ENCODE measurements at regions not wholly inside any gene's neighbourhood (a gene's known extent, or its start where the extent isn't known, plus 50 kb on each side); places are given as distances from the start of the nearest gene placed in this dataset.

- H4K20me1 ChIP-seq (ENCODE audit: insufficient read depth, low read length), result no peaks in the 10 kb centered on the region
- no peak overlapping the region for H2AFZ ChIP-seq (ENCODE audit: low read length)
- H3K27me3 ChIP-seq (ENCODE audit: insufficient read depth, low read length), result no peaks in the 10 kb centered on the region
- no peaks in the 10 kb centered on the region for H3K79me2 ChIP-seq (ENCODE audit: insufficient read depth, low read length)
- H3F3A ChIP-seq (ENCODE audit: insufficient read depth, low read length), result no peaks in the 10 kb centered on the region
- no peaks in the 10 kb centered on the region for H3K9me3 ChIP-seq (ENCODE audit: low read length)
- no peak overlapping the region for H3K4me3 ChIP-seq (ENCODE audit: low read depth, low read length, poor library complexity, severe bottlenecking)
- H3K9ac ChIP-seq (ENCODE audit: low read length), result no peak overlapping the region
- no peaks in the 10 kb centered on the region for H3K36me3 ChIP-seq (ENCODE audit: insufficient read depth, low read length)
- no peak overlapping the region for H3K4me2 ChIP-seq (ENCODE audit: low read length)
- no peak for TF ChIP-seq EZH2 (IDR thresholded peaks at IDR 0.05; ENCODE audit: borderline replicate concordance, low read length)
- TF ChIP-seq CTCF (IDR thresholded peaks at IDR 0.05; ENCODE audit: low read length), result no peak
- no peaks in the 10 kb centered on the region for H3K9me2 ChIP-seq (ENCODE audit: low read depth, low read length)
- H3K27ac ChIP-seq (ENCODE audit: low read depth, low read length, poor library complexity, severe bottlenecking), result no peak overlapping the region
- H3K4me1 ChIP-seq (ENCODE audit: insufficient read depth, low read length, severe bottlenecking), result no peaks in the 10 kb centered on the region
Measured at GRCh38 chr11:106581399-106581798, 436.9 kb downstream of the GUCY1A2 start.

GRCh38 chr11:106585061-106585460 lies 433.2 kb downstream of the GUCY1A2 start:
- Histone ChIP-seq H3K9me2 (ENCODE audit: low read depth, low read length) (no peaks in the 10 kb centered on the region), H3K4me3 (ENCODE audit: low read depth, low read length, poor library complexity, severe bottlenecking) (no peak overlapping the region), H3K9me3 (ENCODE audit: low read length) (no peaks in the 10 kb centered on the region), H3F3A (ENCODE audit: insufficient read depth, low read length) (no peaks in the 10 kb centered on the region), H3K4me2 (ENCODE audit: low read length) (no peak overlapping the region), H3K36me3 (ENCODE audit: insufficient read depth, low read length) (no peaks in the 10 kb centered on the region), H4K20me1 (ENCODE audit: insufficient read depth, low read length) (no peaks in the 10 kb centered on the region), H3K27me3 (ENCODE audit: insufficient read depth, low read length) (no peaks in the 10 kb centered on the region), H3K27ac (ENCODE audit: low read depth, low read length, poor library complexity, severe bottlenecking) (no peak overlapping the region), H3K4me1 (ENCODE audit: insufficient read depth, low read length, severe bottlenecking) (no peaks in the 10 kb centered on the region), H3K79me2 (ENCODE audit: insufficient read depth, low read length) (no peaks in the 10 kb centered on the region), H3K9ac (ENCODE audit: low read length) (no peak overlapping the region), H2AFZ (ENCODE audit: low read length) (no peak overlapping the region)
- peak; percentile 34; the same call in 1 of the 2 replicates for TF ChIP-seq CTCF (IDR thresholded peaks at IDR 0.05; ENCODE audit: low read length)
- TF ChIP-seq EZH2 (IDR thresholded peaks at IDR 0.05; ENCODE audit: borderline replicate concordance, low read length), result no peak

GRCh38 chr11:106594751-106595351 lies 423.4 kb downstream of the GUCY1A2 start:
- no peaks in the 10 kb centered on the region for H3K9me3 ChIP-seq (ENCODE audit: low read length)
- no peaks in the 10 kb centered on the region for H4K20me1 ChIP-seq (ENCODE audit: insufficient read depth, low read length)
- no peak overlapping the region for H2AFZ ChIP-seq (ENCODE audit: low read length)
- H3K27ac ChIP-seq (ENCODE audit: low read depth, low read length, poor library complexity, severe bottlenecking), result no peak overlapping the region
- H3K4me1 ChIP-seq (ENCODE audit: insufficient read depth, low read length, severe bottlenecking), result no peaks in the 10 kb centered on the region
- no peak overlapping the region for H3K9ac ChIP-seq (ENCODE audit: low read length)
- no peaks in the 10 kb centered on the region for H3K27me3 ChIP-seq (ENCODE audit: insufficient read depth, low read length)
- H3K4me3 ChIP-seq (ENCODE audit: low read depth, low read length, poor library complexity, severe bottlenecking), result no peak overlapping the region
- TF ChIP-seq EZH2 (IDR thresholded peaks at IDR 0.05; ENCODE audit: borderline replicate concordance, low read length) (no peak), CTCF (IDR thresholded peaks at IDR 0.05; ENCODE audit: low read length) (no peak)
- H3K79me2 ChIP-seq (ENCODE audit: insufficient read depth, low read length), result no peaks in the 10 kb centered on the region
- no peaks in the 10 kb centered on the region for H3K36me3 ChIP-seq (ENCODE audit: insufficient read depth, low read length)
- no peaks in the 10 kb centered on the region for H3K9me2 ChIP-seq (ENCODE audit: low read depth, low read length)
- H3K4me2 ChIP-seq (ENCODE audit: low read length), result no peak overlapping the region
- no peaks in the 10 kb centered on the region for H3F3A ChIP-seq (ENCODE audit: insufficient read depth, low read length)
